Gastroesophageal sphincter (tissue), 4 donors: ENCODE measurements at regions not wholly inside any gene's neighbourhood (a gene's known extent, or its start where the extent isn't known, plus 50 kb on each side); places are given as distances from the start of the nearest gene placed in this dataset.
"Not testable (repeated sequence)": the region's sequence is repeated elsewhere in the genome, so short reads cannot be mapped to it uniquely, and the experiment has no call there.

Experiments used
- ATAC-seq: fragments of 150-250 bp; one replicate; pipeline ENCODE4 v1.9.1; 2016; ENCODE audit warnings: mild to moderate bottlenecking, moderate library complexity
- H3K27ac ChIP-seq, 4 donors: fragments of 200-600 bp; sonication (generic) in 3 of 4; 1 replicate in 3 of 4; 2 replicates in 1 of 4; pipeline ENCODE4 v1.5.1; 2016 to 2019
- H3K27me3 ChIP-seq: fragments of 200-600 bp; sonication (generic); one replicate; pipeline ENCODE4 v1.5.1; 2019
- H3K36me3 ChIP-seq, 2 donors: fragments of 200-600 bp; sonication (generic); one replicate each; pipeline ENCODE4 v1.5.1; 2019; ENCODE audit warnings: control low read depth in 1 of 2
- H3K4me1 ChIP-seq, 3 donors: fragments of 200-600 bp; sonication (generic); 1 replicate in 2 of 3; 2 replicates in 1 of 3; pipeline ENCODE4 v1.5.1; 2016 to 2019; ENCODE audit warnings: control low read depth in 2 of 3
- H3K4me3 ChIP-seq, 2 donors: fragments of 200-600 bp; sonication (generic); one replicate each; pipeline ENCODE4 v1.5.1; 2019; ENCODE audit warnings: mild to moderate bottlenecking in 1 of 2, moderate library complexity in 1 of 2
- H3K9me3 ChIP-seq, 3 donors: fragments of 200-600 bp; sonication (generic); one replicate each; pipeline ENCODE4 v1.5.1; 2017 to 2019; ENCODE audit warnings: control low read depth in 2 of 3
- CTCF ChIP-seq, 4 experiments: fragments of 200-600 bp in 2 of 4; fragments of 450-650 bp in 2 of 4; sonication (generic) in 1 of 4; IDR thresholded peaks; one replicate each; pipeline ENCODE4 v1.5.1; 2017 to 2019; ENCODE audit warnings: antibody characterized with exemption in 4 of 4, mild to moderate bottlenecking in 2 of 4, moderate library complexity in 2 of 4
- EP300 ChIP-seq: sonication (generic); formaldehyde crosslinking; IDR thresholded peaks from one replicate; pipeline ENCODE4 v1.6.1; 2017; ENCODE audit warnings: antibody characterized with exemption, mild to moderate bottlenecking
- POLR2A ChIP-seq, 2 donors: fragments of 450-650 bp; IDR thresholded peaks; one replicate each; pipeline ENCODE4 v1.6.1; 2017; ENCODE audit warnings: antibody characterized with exemption in 2 of 2, mild to moderate bottlenecking in 2 of 2, moderate library complexity in 1 of 2
- POLR2AphosphoS5 ChIP-seq: sonication (generic); formaldehyde crosslinking; IDR thresholded peaks from one replicate; pipeline ENCODE4 v1.6.1; 2017; ENCODE audit warnings: antibody characterized with exemption
- WGBS, 2 donors: methylation state at CpG; one replicate each; pipeline ENCODE4 v1.1.5; 2018; ENCODE audit warnings: low coverage in 1 of 2; 5-methylcytosine and 5-hydroxymethylcytosine counted together

GRCh38 chr15:79643393-79643792 lies 211.3 kb downstream of the MINAR1 start:
- peaks cover 13% of the 10 kb centered on the region for H3K27me3 ChIP-seq
- no peak for ATAC-seq
- H3K4me3 ChIP-seq = no peak overlapping the region
- no peak for TF ChIP-seq CTCF (IDR thresholded peaks at IDR 0.05)
- no peak for TF ChIP-seq POLR2AphosphoS5
- no peak for TF ChIP-seq EP300
- TF ChIP-seq POLR2A (IDR thresholded peaks at IDR 0.05) = no peak
- no peak overlapping the region for H3K27ac ChIP-seq
- H3K9me3 ChIP-seq = peaks cover 0 to 34% (median 0%) of the 10 kb centered on the region in 3 donors
- no peaks in the 10 kb centered on the region for H3K4me1 ChIP-seq
- no peaks in the 10 kb centered on the region for H3K36me3 ChIP-seq

- Histone ChIP-seq H3K36me3 (no peaks in the 10 kb centered on the region), H3K27me3 (peaks cover 13% of the 10 kb centered on the region), H3K9me3 (peaks cover 0 to 34% (median 0%) of the 10 kb centered on the region in 3 donors), H3K4me1 (no peaks in the 10 kb centered on the region), H3K27ac (no peak overlapping the region), H3K4me3 (no peak overlapping the region)
- WGBS, 2 donors = 21 to 40% methylated on average over 2 of the region's 2 CpGs
- ATAC-seq = no peak
- no peak for TF ChIP-seq POLR2AphosphoS5
- no peak for TF ChIP-seq POLR2A (IDR thresholded peaks at IDR 0.05)
Observed at GRCh38 chr15:79644091-79644490, 212.0 kb downstream of the MINAR1 start.

GRCh38 chr15:79652972-79653371 lies 220.8 kb downstream of the MINAR1 start:
- H3K9me3 ChIP-seq, ATAC-seq, H3K27ac ChIP-seq, H3K36me3 ChIP-seq, H3K4me1 ChIP-seq, H3K4me3 ChIP-seq: not testable (repeated sequence)
- H3K27me3 ChIP-seq = peaks cover 11% of the 10 kb centered on the region

GRCh38 chr15:79653533-79653932 lies 221.4 kb downstream of the MINAR1 start:
- H3K4me1 ChIP-seq = no peaks in the 10 kb centered on the region
- no peak overlapping the region for H3K4me3 ChIP-seq
- TF ChIP-seq EP300 = no peak
- no peak for TF ChIP-seq CTCF (IDR thresholded peaks at IDR 0.05)
- TF ChIP-seq POLR2A (IDR thresholded peaks at IDR 0.05) = no peak
- TF ChIP-seq POLR2AphosphoS5 = no peak
- H3K9me3 ChIP-seq = peaks cover 0 to 4% (median 0%) of the 10 kb centered on the region in 3 donors
- H3K27me3 ChIP-seq = peaks cover 14% of the 10 kb centered on the region
- no peaks in the 10 kb centered on the region for H3K36me3 ChIP-seq
- 33 to 53% methylated on average over 1 of the region's 1 CpG for WGBS, 2 donors
- ATAC-seq = no peak
- no peak overlapping the region for H3K27ac ChIP-seq

GRCh38 chr15:79656151-79657000 lies 224.2 kb downstream of the MINAR1 start:
- no peak for TF ChIP-seq POLR2AphosphoS5
- no peak for TF ChIP-seq CTCF (IDR thresholded peaks at IDR 0.05)
- TF ChIP-seq EP300 = no peak
- TF ChIP-seq POLR2A (IDR thresholded peaks at IDR 0.05) = no peak
- no peaks in the 10 kb centered on the region for H3K4me1 ChIP-seq
- H3K4me3 ChIP-seq = no peak overlapping the region
- peaks cover 0 to 4% (median 0%) of the 10 kb centered on the region in 3 donors for H3K9me3 ChIP-seq
- H3K27ac ChIP-seq = no peak overlapping the region
- ATAC-seq = no peak
- peaks cover 14% of the 10 kb centered on the region for H3K27me3 ChIP-seq
- no peaks in the 10 kb centered on the region for H3K36me3 ChIP-seq
- WGBS, 2 donors = 51 to 77% methylated on average over 3 to 4 of the region's 5 CpGs

DNA sequence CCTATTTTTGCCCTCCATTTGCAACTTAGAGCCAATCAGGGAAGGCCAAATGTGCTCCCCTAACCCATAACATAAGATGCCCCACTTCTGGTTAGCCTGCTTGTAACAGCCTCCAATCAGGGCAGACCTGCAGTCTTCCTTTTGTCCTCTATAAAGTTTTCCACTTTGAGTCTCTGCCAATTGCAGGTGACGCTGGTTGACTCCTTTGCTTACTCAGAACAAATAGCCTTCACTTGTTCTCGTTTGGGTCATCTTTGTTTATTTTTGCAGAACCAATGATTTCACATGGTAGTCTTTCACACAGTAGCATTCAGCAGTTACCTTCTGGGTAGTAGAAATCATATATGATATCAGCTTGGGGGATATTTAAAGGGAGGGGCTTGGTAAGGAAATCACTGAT lies 225.6 kb downstream of the MINAR1 start:
- peaks cover 14% of the 10 kb centered on the region for H3K27me3 ChIP-seq
- H3K4me1 ChIP-seq = no peaks in the 10 kb centered on the region
- H3K4me3 ChIP-seq = no peak overlapping the region
- ATAC-seq = no peak
- no peaks in the 10 kb centered on the region for H3K36me3 ChIP-seq
- WGBS, 2 donors = 35 to 50% methylated on average over 2 of the region's 2 CpGs
- no peak for TF ChIP-seq EP300
- TF ChIP-seq POLR2A (IDR thresholded peaks at IDR 0.05) = no peak
- TF ChIP-seq CTCF (IDR thresholded peaks at IDR 0.05) = no peak
- TF ChIP-seq POLR2AphosphoS5 = no peak
- H3K9me3 ChIP-seq = no peaks in the 10 kb centered on the region
- H3K27ac ChIP-seq = no peak overlapping the region
